Fibroblast of skin of right quadriceps (primary cell): ENCODE measurements at regions not wholly inside any gene's neighbourhood (a gene's known extent, or its start where the extent isn't known, plus 50 kb on each side); places are given as distances from the start of the nearest gene placed in this dataset.
"Not testable (repeated sequence)": the region's sequence is repeated elsewhere in the genome, so short reads cannot be mapped to it uniquely, and the experiment has no call there.

Source experiments
- DNase-seq: peaks from one replicate; pipeline ENCODE4 v3.0.0-alpha.2; 2013

DNA sequence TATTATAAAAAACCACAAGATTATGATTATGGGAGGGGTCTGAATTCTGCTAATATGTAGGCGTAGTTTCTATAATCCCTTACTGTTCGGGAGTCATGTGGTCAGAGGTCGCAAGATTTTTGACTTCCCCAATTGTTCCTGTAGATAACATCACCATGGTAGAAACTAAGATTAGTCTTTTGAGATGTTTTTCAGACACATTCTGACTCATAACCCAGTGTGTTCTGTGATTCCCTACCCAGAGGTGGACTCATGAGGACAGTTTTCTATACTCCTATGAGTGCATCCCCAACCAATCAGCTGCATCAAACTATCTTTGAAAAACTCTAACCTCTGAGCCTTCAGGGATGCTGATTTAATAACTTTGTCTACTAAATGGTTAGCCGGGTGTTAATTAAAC lies 175.5 kb downstream of the RFPL4B start:
- DNase-seq = no peak

GRCh38 chr6:112524071-112524470 lies 176.9 kb downstream of the RFPL4B start:
- no peak for DNase-seq

DNA sequence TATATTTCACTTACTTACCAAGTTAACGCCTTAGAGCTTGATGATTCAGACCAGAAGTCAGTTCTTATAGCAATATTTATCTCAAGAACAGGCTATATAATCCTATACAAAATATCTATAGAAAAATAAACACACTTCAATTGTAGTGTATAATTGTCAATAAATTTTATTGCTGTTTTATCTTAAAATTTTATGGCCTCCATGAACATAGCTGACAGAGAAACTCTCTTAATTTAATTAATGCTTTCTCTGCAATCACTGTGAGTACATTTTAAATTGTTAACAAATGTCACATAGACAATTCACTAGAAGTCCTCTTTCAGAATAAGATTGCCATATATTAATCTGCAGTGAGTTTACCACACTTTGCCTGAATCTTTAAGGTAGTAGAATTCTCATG lies 178.6 kb downstream of the RFPL4B start:
- DNase-seq = no peak

GRCh38 chr6:112526594-112526993 lies 179.5 kb downstream of the RFPL4B start:
- no peak for DNase-seq

GRCh38 chr6:112528306-112528705 lies 181.2 kb downstream of the RFPL4B start:
- not testable (repeated sequence) for DNase-seq

DNA sequence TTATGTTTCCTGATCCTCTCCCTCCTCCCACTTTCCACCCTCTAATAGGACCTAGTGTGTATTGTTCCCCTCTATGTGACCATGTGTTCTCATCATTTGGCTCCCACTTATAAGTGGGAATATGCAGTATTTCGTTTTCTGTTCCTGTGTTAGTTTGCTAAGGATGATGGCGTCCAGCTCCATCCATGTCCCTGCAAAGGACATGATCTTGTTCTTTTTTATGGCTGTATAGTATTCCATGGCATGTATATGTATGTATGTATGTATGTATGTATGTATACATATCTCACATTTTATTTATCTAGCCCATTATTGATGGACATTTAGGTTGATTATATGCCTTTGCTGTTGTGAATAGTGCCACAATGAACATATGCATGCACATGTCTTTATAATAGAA lies 188.7 kb downstream of the RFPL4B start:
- DNase-seq = no peak

DNA sequence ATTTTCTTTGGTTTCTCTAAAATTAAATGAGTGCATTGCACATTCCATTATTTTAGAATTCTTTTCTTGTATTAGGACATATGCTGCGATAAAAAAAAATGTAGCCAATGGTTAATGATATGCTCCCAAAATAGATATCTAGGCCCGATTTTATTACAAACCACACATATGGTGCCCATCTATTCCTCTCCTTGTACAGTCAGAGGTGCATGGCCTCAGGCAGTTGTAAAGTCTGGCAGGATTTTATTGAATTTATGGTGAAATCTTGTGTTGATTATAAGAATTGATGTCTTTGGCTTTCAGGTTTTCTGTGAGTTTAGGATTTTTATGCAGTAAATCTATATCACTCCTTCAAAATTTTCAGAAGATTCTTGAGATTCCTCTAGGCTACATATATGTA lies 192.2 kb downstream of the RFPL4B start:
- peak; percentile 44 for DNase-seq

GRCh38 chr6:112541847-112542246 lies 194.7 kb downstream of the RFPL4B start:
- not testable (repeated sequence) for DNase-seq

- DNase-seq = peak; percentile 51
Observed at GRCh38 chr6:112547321-112548085, 200.4 kb downstream of the RFPL4B start.

- DNase-seq = no peak
Observed at GRCh38 chr6:112549749-112550148, 202.6 kb downstream of the RFPL4B start.

DNA sequence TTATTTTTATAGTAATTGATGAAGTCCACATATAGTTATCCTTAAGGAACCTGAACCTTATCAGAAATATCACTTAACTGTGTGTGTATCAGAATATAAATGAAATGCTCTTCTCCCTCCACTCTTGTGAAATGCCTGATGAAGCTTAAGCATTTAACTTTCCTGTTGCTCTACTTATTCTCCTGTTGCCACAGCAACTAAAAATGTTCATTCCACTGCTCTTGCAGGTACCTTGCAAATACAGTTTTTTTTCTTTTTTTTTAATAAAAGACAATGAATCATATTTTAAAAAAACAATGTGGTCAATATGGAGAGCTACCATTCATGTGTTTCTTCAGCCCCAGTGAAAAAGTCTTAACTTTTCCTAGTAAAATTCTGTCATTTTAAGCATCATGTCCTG lies 210.3 kb downstream of the RFPL4B start:
- peak; percentile 35 for DNase-seq

GRCh38 chr6:112557961-112558360 lies 210.8 kb downstream of the RFPL4B start:
- DNase-seq = no peak

GRCh38 chr6:112560651-112561050 lies 213.5 kb downstream of the RFPL4B start:
- no peak for DNase-seq

DNA sequence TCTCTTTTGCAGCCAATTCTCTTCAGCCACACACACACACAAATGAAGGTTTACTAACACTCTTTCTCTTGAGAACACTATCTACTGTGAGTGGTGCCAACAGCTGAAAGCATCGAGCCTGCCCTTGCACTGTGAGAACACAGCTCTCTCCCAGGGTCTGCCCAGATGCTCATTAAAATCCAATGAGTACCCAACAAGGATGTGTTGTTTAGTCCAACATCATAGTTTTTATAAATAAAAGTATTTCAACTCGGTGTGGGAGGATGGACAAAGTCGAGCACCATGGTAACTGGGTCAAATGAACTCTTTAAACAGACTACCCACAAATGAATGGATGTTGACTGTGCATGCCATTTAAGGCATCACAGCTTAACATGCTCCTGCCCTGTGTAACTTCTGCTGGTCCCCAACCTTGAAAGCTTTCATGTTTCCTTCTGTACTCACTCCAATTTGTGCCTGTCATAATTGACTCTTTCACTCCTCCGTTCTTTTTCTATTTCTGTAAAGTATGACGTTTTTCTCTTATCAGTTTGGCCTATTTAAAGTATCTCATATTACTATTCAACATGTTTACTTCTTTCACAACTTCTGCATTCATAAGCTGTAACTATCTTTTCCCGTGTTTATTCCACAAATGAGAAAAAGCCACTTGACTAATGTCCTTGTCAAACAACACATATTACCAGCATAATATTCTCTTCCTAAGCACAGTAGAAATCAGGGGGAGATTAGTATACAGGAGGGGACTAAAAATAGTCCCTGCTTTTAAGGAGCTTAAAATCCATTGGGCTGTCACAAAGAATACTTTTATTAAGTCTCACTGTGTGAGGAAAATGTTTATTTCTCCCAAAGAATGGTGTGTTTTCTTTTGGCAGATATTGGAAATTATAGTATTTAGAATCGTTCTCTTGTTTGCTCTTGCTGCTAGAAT lies 215.4 kb downstream of the RFPL4B start:
- DNase-seq = no peak

DNA sequence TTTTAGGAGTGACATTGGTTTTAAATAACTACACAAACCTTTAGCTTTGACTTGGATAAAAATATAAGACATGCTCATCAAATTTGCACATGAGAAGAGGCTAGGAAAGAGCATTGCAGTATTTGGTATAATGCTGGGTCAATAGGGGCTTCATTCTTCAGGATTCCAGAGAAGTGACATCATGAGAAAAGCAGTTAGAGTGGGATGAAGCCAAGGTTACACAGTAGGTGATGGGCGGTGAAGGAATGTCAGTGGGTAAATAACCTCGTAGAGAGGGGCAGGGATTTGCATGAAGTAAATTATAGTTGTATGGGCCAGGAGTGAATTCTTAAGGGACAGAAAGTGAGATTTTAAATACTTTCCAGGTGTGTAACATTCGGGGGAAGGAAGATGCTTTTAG lies 216.2 kb downstream of the RFPL4B start:
- DNase-seq = peak; percentile 88

GRCh38 chr6:112568066-112568465 lies 220.9 kb downstream of the RFPL4B start:
- no peak for DNase-seq

DNA sequence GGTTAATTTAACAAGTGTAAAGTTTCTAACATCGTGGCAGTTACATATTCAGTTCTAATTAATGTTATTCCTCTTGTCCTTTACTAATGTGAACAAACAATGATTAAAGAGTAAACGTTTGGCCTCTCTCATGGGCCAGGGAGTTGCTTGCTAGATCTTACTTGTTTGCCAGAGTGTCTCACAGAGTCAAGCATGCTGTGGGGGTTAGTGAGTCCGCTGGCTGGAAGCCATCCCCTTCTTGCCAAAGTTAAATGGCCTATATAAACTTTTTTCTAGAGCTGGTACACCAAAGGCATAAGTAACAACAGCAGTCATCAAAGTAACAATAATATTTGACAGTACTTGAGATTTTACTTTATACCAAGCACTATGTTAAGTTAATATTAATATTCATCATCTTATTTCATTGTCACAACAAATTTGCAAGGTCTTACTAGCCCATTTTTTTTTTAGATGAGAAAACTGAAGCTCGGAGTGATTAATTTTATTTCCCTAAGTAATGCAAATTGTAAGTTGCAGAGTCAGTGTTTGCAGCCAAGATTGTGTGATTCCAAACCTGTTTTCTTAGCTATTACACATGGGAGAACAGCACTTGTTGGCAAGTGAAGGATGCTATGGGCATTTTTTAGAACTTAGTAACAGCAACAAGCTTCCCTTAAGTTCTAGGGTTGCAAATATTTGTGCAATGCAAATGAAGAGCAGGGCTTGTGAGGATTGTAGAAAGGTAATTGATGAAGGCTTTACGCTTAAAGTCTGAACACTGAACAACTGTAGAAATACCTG lies 224.5 kb downstream of the RFPL4B start:
- DNase-seq = peak; percentile 70

- DNase-seq = no peak
Observed at GRCh38 chr6:112574190-112574589, 227.1 kb downstream of the RFPL4B start.

- no peak for DNase-seq
Observed at GRCh38 chr6:112575309-112575834, 228.2 kb downstream of the RFPL4B start.

GRCh38 chr6:112576423-112576822 lies 229.3 kb downstream of the RFPL4B start:
- DNase-seq = peak; percentile 65

DNA sequence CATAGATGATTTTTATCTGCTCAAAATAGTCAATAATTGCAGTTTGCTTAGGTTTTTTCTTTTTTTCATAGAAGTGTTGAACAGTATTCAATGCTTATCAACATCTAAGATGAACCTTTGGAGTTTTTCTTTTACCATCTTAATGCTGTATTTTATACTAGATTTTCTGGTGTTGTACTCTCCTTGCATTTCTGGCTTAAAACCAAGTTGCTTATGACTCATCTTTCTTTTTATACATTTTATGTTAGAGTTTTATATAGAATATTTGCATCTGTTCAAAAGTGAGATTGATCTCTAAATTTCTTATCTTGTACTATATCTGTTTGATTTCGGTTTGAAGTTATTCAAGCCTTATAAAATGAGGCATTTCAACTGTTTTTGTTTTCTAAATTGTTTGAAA lies 232.5 kb downstream of the RFPL4B start:
- DNase-seq = peak; percentile 58

GRCh38 chr6:112581015-112581414 lies 233.9 kb downstream of the RFPL4B start:
- no peak for DNase-seq

DNA sequence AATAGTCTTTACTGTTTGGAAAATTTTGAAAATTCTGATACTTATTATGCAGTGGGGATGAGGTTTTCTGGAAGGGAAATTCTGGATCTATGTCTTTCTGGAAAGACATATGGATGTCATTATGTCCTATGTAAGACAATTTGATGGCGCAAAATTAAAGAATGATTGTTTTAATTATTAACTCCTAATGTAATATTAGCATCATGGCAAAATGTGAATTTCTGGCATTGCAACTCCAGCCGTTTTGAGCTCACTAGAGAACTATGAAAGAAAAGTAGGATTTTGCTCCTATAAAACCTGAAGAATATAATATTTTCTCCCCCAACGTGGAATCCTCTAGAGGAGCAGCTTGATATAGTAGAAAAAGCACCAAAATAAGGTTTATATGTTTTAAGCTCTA lies 243.2 kb downstream of the RFPL4B start:
- no peak for DNase-seq
